GM20000 (cell line): ENCODE measurements at regions not wholly inside any gene's neighbourhood (a gene's known extent, or its start where the extent isn't known, plus 50 kb on each side); places are given as distances from the start of the nearest gene placed in this dataset.

Source experiments
- DNase-seq: peaks from one replicate; pipeline ENCODE4 v3.0.0; 2012; ENCODE audit warnings: low spot score
- CTCF ChIP-seq: IDR thresholded peaks from 2 replicates; pipeline ENCODE4 v1.5.1; 2012; ENCODE audit warnings: mild to moderate bottlenecking, control low read depth; ENCODE audit errors: extremely low read depth, missing control alignments

- no peak for TF ChIP-seq CTCF
- no peak for DNase-seq
These were observed 96.2 kb downstream of the FASLG start for GRCh38 chr1:172755099-172755498.

- DNase-seq, result no peak
- TF ChIP-seq CTCF, result no peak
These were observed 97.1 kb downstream of the FASLG start for GRCh38 chr1:172756024-172756423.

- TF ChIP-seq CTCF, result no peak
- no peak for DNase-seq
These were observed 99.4 kb downstream of the FASLG start for GRCh38 chr1:172758259-172758658.

- DNase-seq, result no peak
- no peak for TF ChIP-seq CTCF
These were observed 101.2 kb downstream of the FASLG start for GRCh38 chr1:172760121-172760520.

- no peak for TF ChIP-seq CTCF
- DNase-seq, result no peak
These were observed 102.9 kb downstream of the FASLG start for GRCh38 chr1:172761581-172762486.

- DNase-seq, result no peak
These were observed 104.2 kb downstream of the FASLG start for GRCh38 chr1:172763057-172763456.

More at GRCh38 chr1:172763057-172763456, 104.2 kb downstream of the FASLG start:
- no peak for TF ChIP-seq CTCF
